Esophagus squamous epithelium (tissue), 4 donors: ENCODE measurements at regions not wholly inside any gene's neighbourhood (a gene's known extent, or its start where the extent isn't known, plus 50 kb on each side); places are given as distances from the start of the nearest gene placed in this dataset.

Experiments
- POLR2A ChIP-seq, 4 donors: fragments of 450-650 bp; IDR thresholded peaks; one replicate each; pipeline ENCODE4 v1.6.1; 2017; ENCODE audit warnings: antibody characterized with exemption in 4 of 4, mild to moderate bottlenecking in 4 of 4, moderate library complexity in 3 of 4
- TF ChIP-seq, protein P1 (sequence below), 6 experiments: fragments of 450-650 bp in 4 of 6; fragments of 200-600 bp in 2 of 6; sonication (generic) in 2 of 6; IDR thresholded peaks; one replicate each; pipeline ENCODE4 v1.5.1; 2016 to 2019; ENCODE audit warnings: antibody characterized with exemption in 6 of 6, mild to moderate bottlenecking in 4 of 6, moderate library complexity in 4 of 6

DNA sequence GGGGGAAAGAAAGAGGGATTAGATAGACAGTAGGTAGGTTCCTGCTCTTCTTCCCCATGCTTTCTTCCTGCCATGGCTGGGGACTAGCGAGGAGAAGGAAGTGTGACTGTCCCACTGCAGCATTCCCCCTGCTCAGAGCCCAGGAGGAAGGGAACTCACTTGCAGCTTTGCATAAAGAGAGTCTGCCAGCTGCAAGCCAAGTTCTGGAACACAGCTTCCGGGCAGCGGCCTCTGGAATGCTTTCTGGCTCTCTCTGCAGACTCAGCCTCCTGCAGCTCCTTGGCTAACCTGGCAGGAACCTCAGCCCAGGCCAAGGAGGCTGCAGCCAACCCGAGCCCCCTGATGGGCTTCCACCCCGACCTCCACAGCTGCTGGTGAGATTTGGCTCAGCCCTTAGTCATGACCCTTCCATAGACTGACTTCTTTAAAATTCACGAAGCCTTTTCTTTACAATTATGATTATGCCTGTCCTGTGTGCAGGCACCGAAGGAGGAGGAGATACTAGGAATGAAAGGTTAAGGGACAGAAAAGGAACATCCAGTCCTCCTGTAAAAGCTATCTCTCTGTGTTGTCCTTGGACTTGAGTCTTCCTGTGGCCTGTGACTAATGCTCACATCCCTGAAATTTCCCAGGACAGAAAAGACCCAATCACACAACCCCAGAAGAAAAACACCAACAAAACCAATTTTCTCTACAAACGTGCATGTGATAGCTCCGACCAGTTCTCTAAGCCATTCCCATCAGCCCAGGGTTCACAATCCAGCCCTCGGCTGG is 108.2 kb upstream of the OLIG2 start:
- TF ChIP-seq, protein P1, sequence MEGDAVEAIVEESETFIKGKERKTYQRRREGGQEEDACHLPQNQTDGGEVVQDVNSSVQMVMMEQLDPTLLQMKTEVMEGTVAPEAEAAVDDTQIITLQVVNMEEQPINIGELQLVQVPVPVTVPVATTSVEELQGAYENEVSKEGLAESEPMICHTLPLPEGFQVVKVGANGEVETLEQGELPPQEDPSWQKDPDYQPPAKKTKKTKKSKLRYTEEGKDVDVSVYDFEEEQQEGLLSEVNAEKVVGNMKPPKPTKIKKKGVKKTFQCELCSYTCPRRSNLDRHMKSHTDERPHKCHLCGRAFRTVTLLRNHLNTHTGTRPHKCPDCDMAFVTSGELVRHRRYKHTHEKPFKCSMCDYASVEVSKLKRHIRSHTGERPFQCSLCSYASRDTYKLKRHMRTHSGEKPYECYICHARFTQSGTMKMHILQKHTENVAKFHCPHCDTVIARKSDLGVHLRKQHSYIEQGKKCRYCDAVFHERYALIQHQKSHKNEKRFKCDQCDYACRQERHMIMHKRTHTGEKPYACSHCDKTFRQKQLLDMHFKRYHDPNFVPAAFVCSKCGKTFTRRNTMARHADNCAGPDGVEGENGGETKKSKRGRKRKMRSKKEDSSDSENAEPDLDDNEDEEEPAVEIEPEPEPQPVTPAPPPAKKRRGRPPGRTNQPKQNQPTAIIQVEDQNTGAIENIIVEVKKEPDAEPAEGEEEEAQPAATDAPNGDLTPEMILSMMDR (IDR thresholded peaks at IDR 0.05), result no peak
- no peak for TF ChIP-seq POLR2A (IDR thresholded peaks at IDR 0.05)
